IMR-90 (cell line): ENCODE measurements at regions not wholly inside any gene's neighbourhood (a gene's known extent, or its start where the extent isn't known, plus 50 kb on each side); places are given as distances from the start of the nearest gene placed in this dataset.

Experiments used
- BHLHE40 ChIP-seq: fragments of 150-350 bp; IDR thresholded peaks from 2 replicates; pipeline ENCODE4 v1.6.1; 2016; ENCODE audit warnings: mild to moderate bottlenecking, low read depth, low read length
- CEBPB ChIP-seq: IDR thresholded peaks from 2 replicates; pipeline ENCODE4 v1.6.1; 2012; ENCODE audit warnings: low read depth, low read length, improper control_type of control experiment
- CHD1 ChIP-seq: IDR thresholded peaks from 2 replicates; pipeline ENCODE4 v1.6.1; 2012; ENCODE audit warnings: low read depth, low read length, improper control_type of control experiment
- CTCF ChIP-seq: conservative IDR thresholded peaks from 2 replicates; pipeline ENCODE4 v1.5.1; 2012; ENCODE audit warnings: mild to moderate bottlenecking, low read depth, low read length, improper control_type of control experiment
- ELK1 ChIP-seq: fragments of 150-350 bp; IDR thresholded peaks from 2 replicates; pipeline ENCODE4 v1.6.1; 2016; ENCODE audit warnings: low read depth, mild to moderate bottlenecking, low read length, moderate library complexity, borderline replicate concordance
- MAFK ChIP-seq: IDR thresholded peaks from 2 replicates; pipeline ENCODE4 v1.6.1; 2012; ENCODE audit warnings: low read depth, low read length, improper control_type of control experiment
- MXI1 ChIP-seq: IDR thresholded peaks from 2 replicates; pipeline ENCODE4 v1.6.1; 2012; ENCODE audit warnings: low read depth, mild to moderate bottlenecking, low read length, moderate library complexity, borderline replicate concordance
- NFE2L2 ChIP-seq: fragments of 150-350 bp; IDR thresholded peaks from 2 replicates; pipeline ENCODE4 v1.6.1; 2016; ENCODE audit warnings: low read depth, mild to moderate bottlenecking, low read length
- POLR2A ChIP-seq: IDR thresholded peaks from 2 replicates; pipeline ENCODE4 v1.6.1; 2012; ENCODE audit warnings: mild to moderate bottlenecking, low read depth, low read length
- RAD21 ChIP-seq: IDR thresholded peaks from 2 replicates; pipeline ENCODE4 v1.6.1; 2012; ENCODE audit warnings: low read length, improper control_type of control experiment
- RCOR1 ChIP-seq: IDR thresholded peaks from 2 replicates; pipeline ENCODE4 v1.6.1; 2012; ENCODE audit warnings: mild to moderate bottlenecking, low read length, improper control_type of control experiment; ENCODE audit not compliant: insufficient replicate concordance
- RFX5 ChIP-seq: IDR thresholded peaks from 2 replicates; pipeline ENCODE4 v1.8.0; 2012; ENCODE audit warnings: low read depth, mild to moderate bottlenecking, low read length, moderate library complexity

GRCh38 chr2:150169237-150169629 is 318.2 kb downstream of the RND3 start:
- TF ChIP-seq CTCF (no peak), BHLHE40 (no peak), RAD21 (no peak), POLR2A (no peak), MXI1 (no peak), CHD1 (no peak), RFX5 (no peak), ELK1 (no peak), MAFK (no peak), RCOR1 (no peak), CEBPB (no peak), NFE2L2 (no peak)
